ENCODE measurements at regions not wholly inside any gene's neighbourhood (a gene's known extent, or its start where the extent isn't known, plus 50 kb on each side); places are given as distances from the start of the nearest gene placed in this dataset.

DNA sequence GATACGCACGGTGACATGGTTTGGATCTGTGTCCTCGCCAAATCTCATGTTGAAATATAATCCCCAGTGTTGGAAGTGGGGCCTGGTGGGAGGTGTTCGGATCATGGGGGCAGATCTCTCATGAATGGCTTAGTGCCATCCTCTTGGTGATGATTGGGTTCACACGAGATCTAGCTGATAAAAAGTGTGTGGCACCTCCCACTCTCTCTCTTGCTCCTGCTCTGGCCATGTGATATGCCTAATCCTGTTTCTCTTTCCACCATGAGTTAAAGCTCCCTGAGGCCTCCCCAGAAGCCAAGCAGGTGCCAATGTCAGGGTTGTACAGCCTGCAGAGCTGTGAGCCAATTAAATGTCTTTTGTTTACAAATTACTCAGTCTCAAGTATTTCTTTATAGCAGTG is 303.1 kb upstream of the PLET1 start:
- TF ChIP-seq, protein P1, sequence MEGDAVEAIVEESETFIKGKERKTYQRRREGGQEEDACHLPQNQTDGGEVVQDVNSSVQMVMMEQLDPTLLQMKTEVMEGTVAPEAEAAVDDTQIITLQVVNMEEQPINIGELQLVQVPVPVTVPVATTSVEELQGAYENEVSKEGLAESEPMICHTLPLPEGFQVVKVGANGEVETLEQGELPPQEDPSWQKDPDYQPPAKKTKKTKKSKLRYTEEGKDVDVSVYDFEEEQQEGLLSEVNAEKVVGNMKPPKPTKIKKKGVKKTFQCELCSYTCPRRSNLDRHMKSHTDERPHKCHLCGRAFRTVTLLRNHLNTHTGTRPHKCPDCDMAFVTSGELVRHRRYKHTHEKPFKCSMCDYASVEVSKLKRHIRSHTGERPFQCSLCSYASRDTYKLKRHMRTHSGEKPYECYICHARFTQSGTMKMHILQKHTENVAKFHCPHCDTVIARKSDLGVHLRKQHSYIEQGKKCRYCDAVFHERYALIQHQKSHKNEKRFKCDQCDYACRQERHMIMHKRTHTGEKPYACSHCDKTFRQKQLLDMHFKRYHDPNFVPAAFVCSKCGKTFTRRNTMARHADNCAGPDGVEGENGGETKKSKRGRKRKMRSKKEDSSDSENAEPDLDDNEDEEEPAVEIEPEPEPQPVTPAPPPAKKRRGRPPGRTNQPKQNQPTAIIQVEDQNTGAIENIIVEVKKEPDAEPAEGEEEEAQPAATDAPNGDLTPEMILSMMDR (IDR thresholded peaks at IDR 0.05), result no peak
- no peak overlapping the region for H3K4me3 ChIP-seq
- no peak for DNase-seq
- no peak overlapping the region for H3K27ac ChIP-seq
- no peak for ATAC-seq
- intact Hi-C loops (cut with DNase I), result no loop called here
- no peaks in the 10 kb centered on the region for H3K27me3 ChIP-seq (ENCODE audit: low read depth)
- H3K36me3 ChIP-seq, result no peaks in the 10 kb centered on the region
- no peaks in the 10 kb centered on the region for H3K4me1 ChIP-seq
- no peaks in the 10 kb centered on the region for H3K9me3 ChIP-seq

DNA sequence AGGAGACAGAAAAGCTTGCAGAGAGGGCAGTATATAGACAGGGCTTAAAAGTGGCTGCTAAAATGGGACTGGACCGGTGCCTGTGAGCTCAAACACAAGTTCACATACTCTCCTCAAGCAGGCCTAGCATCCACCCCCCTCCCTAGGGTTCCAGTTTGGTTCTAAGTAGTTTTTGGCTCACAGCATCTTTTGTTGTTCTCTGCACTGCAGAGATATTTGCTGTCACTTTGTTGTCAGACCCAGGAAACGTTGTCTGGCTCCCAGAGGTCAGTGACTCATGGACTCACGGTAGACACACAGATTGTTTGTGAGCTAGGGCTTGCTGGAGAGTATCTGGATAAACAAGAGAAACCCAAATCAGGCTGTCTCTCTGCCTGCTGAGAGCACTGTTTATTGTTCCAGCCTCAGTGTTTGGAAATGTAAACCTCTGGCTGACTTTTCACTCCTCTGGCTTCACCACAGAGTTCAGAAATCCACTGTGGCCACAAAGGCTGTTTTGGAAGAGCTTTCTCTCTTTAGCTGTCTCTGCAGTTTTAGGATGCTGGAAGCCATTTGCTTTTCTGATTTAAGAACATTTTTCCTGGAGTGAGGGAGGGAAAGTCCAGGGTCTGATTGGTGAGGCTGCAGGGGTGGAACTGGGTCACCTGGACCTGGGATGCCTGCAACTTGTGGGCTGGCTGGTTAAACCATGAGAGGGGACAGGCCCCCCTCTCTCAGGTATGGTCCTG is 303.7 kb upstream of the PLET1 start:
- intact Hi-C loops (cut with DNase I), result no loop called here
- H3K4me1 ChIP-seq, result no peaks in the 10 kb centered on the region
- ATAC-seq (peak in 1 of 2 donors; percentile 38), DNase-seq (no peak)
- H3K27me3 ChIP-seq (ENCODE audit: low read depth), result no peaks in the 10 kb centered on the region
- no peak overlapping the region for H3K27ac ChIP-seq
- H3K4me3 ChIP-seq, result no peak overlapping the region
- TF ChIP-seq, protein P1 (IDR thresholded peaks at IDR 0.05), result no peak
- H3K9me3 ChIP-seq, result no peaks in the 10 kb centered on the region
- H3K36me3 ChIP-seq, result no peaks in the 10 kb centered on the region

DNA sequence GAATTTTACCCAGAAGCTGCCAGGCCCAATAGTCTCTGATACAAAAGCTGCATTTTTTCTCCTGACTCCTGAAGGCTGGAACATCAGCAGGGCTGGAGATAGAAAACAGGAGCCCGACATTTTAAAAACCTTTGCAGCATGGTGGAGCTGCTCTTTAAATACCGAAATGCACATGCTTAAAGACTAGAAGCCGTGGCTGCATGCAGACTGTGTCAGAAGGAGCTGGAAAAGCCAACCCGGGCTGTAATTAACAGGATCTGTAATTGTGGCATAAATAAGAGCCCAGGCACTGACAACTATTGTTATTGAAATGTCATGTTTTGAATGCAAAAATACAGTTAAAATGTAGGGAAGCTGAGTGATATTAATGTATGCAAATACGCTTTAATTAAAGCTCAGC is 304.9 kb upstream of the PLET1 start:
- H3K36me3 ChIP-seq, result no peaks in the 10 kb centered on the region
- intact Hi-C loops (cut with DNase I), result no loop called here
- ATAC-seq, result no peak
- no peaks in the 10 kb centered on the region for H3K27me3 ChIP-seq (ENCODE audit: low read depth)
- H3K27ac ChIP-seq, result no peak overlapping the region
- H3K4me3 ChIP-seq, result no peak overlapping the region
- no peak for DNase-seq
- H3K9me3 ChIP-seq, result no peaks in the 10 kb centered on the region
- no peaks in the 10 kb centered on the region for H3K4me1 ChIP-seq
- TF ChIP-seq, protein P1 (IDR thresholded peaks at IDR 0.05), result no peak

DNA sequence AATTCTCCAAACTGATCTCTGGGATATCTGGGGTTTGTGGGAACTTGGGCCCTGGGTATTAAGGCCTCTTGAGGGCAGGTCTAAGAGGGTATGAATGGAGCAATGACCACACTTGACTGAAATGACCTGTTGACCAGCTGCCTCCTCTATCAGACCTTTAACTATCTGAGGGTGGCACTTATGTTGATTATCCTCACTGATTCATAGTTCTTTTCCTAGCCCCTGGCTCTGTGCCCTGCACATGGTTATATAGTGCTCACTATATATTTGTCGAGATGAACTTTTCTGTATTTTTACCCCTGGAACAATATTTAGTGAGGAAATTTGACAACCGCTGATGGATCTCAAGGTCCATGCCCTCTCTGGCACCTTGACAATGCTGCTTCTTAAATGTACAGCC is 305.5 kb upstream of the PLET1 start:
- ATAC-seq, result no peak
- Histone ChIP-seq H3K27me3 (ENCODE audit: low read depth) (no peaks in the 10 kb centered on the region), H3K27ac (no peak overlapping the region), H3K4me1 (no peaks in the 10 kb centered on the region), H3K4me3 (no peak overlapping the region), H3K9me3 (no peaks in the 10 kb centered on the region), H3K36me3 (no peaks in the 10 kb centered on the region)
- TF ChIP-seq, protein P1 (IDR thresholded peaks at IDR 0.05), result no peak
- intact Hi-C loops (cut with DNase I), result no loop called here
- no peak for DNase-seq

DNA sequence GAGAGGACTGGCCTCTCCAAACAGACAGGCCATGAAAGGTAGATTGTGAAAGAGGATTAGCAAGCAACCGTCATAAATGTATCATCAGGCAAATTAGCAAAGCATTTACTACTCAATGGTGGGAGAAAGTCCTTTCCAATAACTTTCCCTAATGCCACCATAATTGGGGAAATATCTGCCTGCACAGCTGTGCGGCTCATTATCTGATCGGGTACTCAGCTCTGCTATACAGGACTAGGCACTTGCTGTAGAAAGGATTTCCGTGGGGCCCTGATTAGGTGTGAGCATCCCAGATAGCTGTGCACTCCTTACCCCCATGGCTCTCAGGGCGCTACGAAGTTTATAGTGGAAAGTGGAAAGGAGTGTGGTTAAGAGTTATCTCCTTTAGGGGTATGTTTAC is 309.7 kb upstream of the PLET1 start:
- intact Hi-C loops (cut with DNase I), result no loop called here
- no peaks in the 10 kb centered on the region for H3K4me1 ChIP-seq
- DNase-seq (no peak), ATAC-seq (no peak)
- no peak overlapping the region for H3K27ac ChIP-seq
- peaks cover 4% of the 10 kb centered on the region for H3K27me3 ChIP-seq (ENCODE audit: low read depth)
- TF ChIP-seq, protein P1 (IDR thresholded peaks at IDR 0.05), result no peak
- H3K4me3 ChIP-seq, result no peak overlapping the region
- no peaks in the 10 kb centered on the region for H3K9me3 ChIP-seq
- H3K36me3 ChIP-seq, result no peaks in the 10 kb centered on the region

All from lower lobe of right lung (tissue), 2 donors.